H9 (cell line): ENCODE measurements at regions not wholly inside any gene's neighbourhood (a gene's known extent, or its start where the extent isn't known, plus 50 kb on each side); places are given as distances from the start of the nearest gene placed in this dataset.

Source experiments
- DNase-seq: peaks from one replicate; pipeline ENCODE4 v3.0.0-alpha.2; 2017
- H2AFZ ChIP-seq: one replicate; pipeline ENCODE4 v1.6.1; 2013; ENCODE audit warnings: mild to moderate bottlenecking, low read length, control low read depth, moderate library complexity
- H2AK5ac ChIP-seq: 2 replicates; pipeline ENCODE4 v1.6.1; 2013; ENCODE audit warnings: low read length, control low read depth, mixed read lengths; ENCODE audit not compliant: insufficient read length
- H2BK120ac ChIP-seq: one replicate; pipeline ENCODE4 v1.6.1; 2013; ENCODE audit warnings: low read depth, mild to moderate bottlenecking, low read length, control low read depth, inconsistent platforms; ENCODE audit not compliant: poor library complexity, severe bottlenecking
- H2BK12ac ChIP-seq: 2 replicates; pipeline ENCODE4 v1.6.1; 2013; ENCODE audit warnings: low read length, control low read depth, mixed read lengths, low read depth; ENCODE audit not compliant: insufficient read length
- H2BK15ac ChIP-seq: 2 replicates; pipeline ENCODE4 v1.6.1; 2013; ENCODE audit warnings: low read depth, low read length, control low read depth
- H2BK20ac ChIP-seq: one replicate; pipeline ENCODE4 v1.6.1; 2013; ENCODE audit warnings: low read depth, mild to moderate bottlenecking, low read length, control low read depth, inconsistent platforms; ENCODE audit not compliant: poor library complexity, severe bottlenecking
- H2BK5ac ChIP-seq: 2 replicates; pipeline ENCODE4 v1.6.1; 2013; ENCODE audit warnings: low read length, control low read depth, mixed read lengths; ENCODE audit not compliant: insufficient read length
- H3K14ac ChIP-seq: 2 replicates; pipeline ENCODE4 v1.6.1; 2013; ENCODE audit warnings: low read length, control low read depth; ENCODE audit not compliant: insufficient read depth
- H3K18ac ChIP-seq: 2 replicates; pipeline ENCODE4 v1.6.1; 2013; ENCODE audit warnings: low read depth, mild to moderate bottlenecking, mixed read lengths, low read length, control low read depth; ENCODE audit not compliant: insufficient read length
- H3K23ac ChIP-seq: 2 replicates; pipeline ENCODE4 v1.6.1; 2013; ENCODE audit warnings: low read length, control low read depth, mixed read lengths, low read depth; ENCODE audit not compliant: insufficient read length
- H3K23me2 ChIP-seq: 2 replicates; pipeline ENCODE4 v1.6.1; 2013; ENCODE audit warnings: low read depth, mild to moderate bottlenecking, mixed read lengths, low read length, control low read depth; ENCODE audit not compliant: insufficient read length, poor library complexity, severe bottlenecking
- H3K27ac ChIP-seq: 2 replicates; pipeline ENCODE4 v1.5.1; 2013; ENCODE audit warnings: low read length, control low read depth, mixed read lengths, low read depth; ENCODE audit not compliant: insufficient read length
- H3K27me3 ChIP-seq: 2 replicates; pipeline ENCODE4 v1.6.1; 2013; ENCODE audit warnings: low read length, control low read depth, inconsistent platforms; ENCODE audit not compliant: insufficient read depth
- H3K4ac ChIP-seq: 2 replicates; pipeline ENCODE4 v1.6.1; 2013; ENCODE audit warnings: low read depth, mild to moderate bottlenecking, control low read depth, inconsistent platforms, low read length, moderate library complexity
- H3K4me1 ChIP-seq: 2 replicates; pipeline ENCODE4 v1.6.1; 2013; ENCODE audit warnings: low read length, control low read depth, inconsistent platforms; ENCODE audit not compliant: insufficient read depth
- H3K4me2 ChIP-seq: 2 replicates; pipeline ENCODE4 v1.6.1; 2013; ENCODE audit warnings: low read length, control low read depth, mixed read lengths; ENCODE audit not compliant: insufficient read length, insufficient read depth
- H3K56ac ChIP-seq: 2 replicates; pipeline ENCODE4 v1.6.1; 2013; ENCODE audit warnings: low read depth, mild to moderate bottlenecking, mixed read lengths, low read length, control low read depth; ENCODE audit not compliant: insufficient read length
- H3K79me1 ChIP-seq: 2 replicates; pipeline ENCODE4 v1.6.1; 2013; ENCODE audit warnings: low read depth, mild to moderate bottlenecking, moderate library complexity, low read length, control low read depth, inconsistent platforms; ENCODE audit not compliant: insufficient read depth, poor library complexity, severe bottlenecking
- H3K79me2 ChIP-seq: 2 replicates; pipeline ENCODE4 v1.6.1; 2013; ENCODE audit warnings: low read length, control low read depth, inconsistent platforms; ENCODE audit not compliant: insufficient read depth
- H3K9ac ChIP-seq: 2 replicates; pipeline ENCODE4 v1.6.1; 2013; ENCODE audit warnings: low read length, control low read depth, mixed read lengths; ENCODE audit not compliant: insufficient read length; ENCODE audit errors: extremely low read depth
- H3K9me3 ChIP-seq: one replicate; pipeline ENCODE4 v1.6.1; 2013; ENCODE audit warnings: low read depth, low read length, inconsistent platforms; ENCODE audit not compliant: control insufficient read depth
- H3T11ph ChIP-seq: one replicate; pipeline ENCODE4 v1.6.1; 2013; ENCODE audit warnings: mild to moderate bottlenecking, low read length, control low read depth, inconsistent platforms
- H4K20me1 ChIP-seq: one replicate; pipeline ENCODE4 v1.6.1; 2013; ENCODE audit not compliant: control insufficient read depth, insufficient read length, insufficient read depth
- H4K5ac ChIP-seq: 2 replicates; pipeline ENCODE4 v1.6.1; 2013; ENCODE audit warnings: low read depth, mild to moderate bottlenecking, mixed read lengths, low read length, control low read depth; ENCODE audit not compliant: insufficient read length
- H4K8ac ChIP-seq: replicated peaks from 2 replicates; pipeline ENCODE4 v1.6.1; 2013; ENCODE audit warnings: low read length, control low read depth, mixed read lengths, low read depth; ENCODE audit not compliant: insufficient read length
- H4K91ac ChIP-seq: 2 replicates; pipeline ENCODE4 v1.6.1; 2013; ENCODE audit warnings: low read depth, mild to moderate bottlenecking, moderate library complexity, mixed read lengths, low read length, control low read depth; ENCODE audit not compliant: insufficient read length
- H3K27ac Mint-ChIP-seq, 3 experiments: 2 replicates in 2 of 3; 3 replicates in 1 of 3; pipeline ENCODE4 v1.8.0; 2020 to 2021; ENCODE audit warnings: mixed read lengths in 3 of 3, mild to moderate bottlenecking in 1 of 3, moderate library complexity in 1 of 3
- H3K27me3 Mint-ChIP-seq: 2 replicates; pipeline ENCODE4 v1.8.0; 2021; ENCODE audit warnings: low read depth, mild to moderate bottlenecking, moderate library complexity, mixed read lengths
- H3K36me3 Mint-ChIP-seq, 3 experiments: 2 replicates in 2 of 3; 3 replicates in 1 of 3; pipeline ENCODE4 v1.8.0; 2020 to 2021; ENCODE audit warnings: low read depth in 3 of 3, mixed read lengths in 3 of 3; ENCODE audit not compliant: insufficient read depth in 1 of 3
- H3K4me1 Mint-ChIP-seq, 2 experiments: 2 replicates each; pipeline ENCODE4 v1.8.0; 2020; ENCODE audit warnings: mixed read lengths in 2 of 2
- H3K4me3 Mint-ChIP-seq, 2 experiments: 2 replicates in 1 of 2; 3 replicates in 1 of 2; pipeline ENCODE4 v1.8.0; 2020 to 2021; ENCODE audit warnings: mild to moderate bottlenecking in 2 of 2, mixed read lengths in 2 of 2, moderate library complexity in 1 of 2
- H3K9me3 Mint-ChIP-seq, 2 experiments: 2 replicates in 1 of 2; 3 replicates in 1 of 2; pipeline ENCODE4 v1.8.0; 2020; ENCODE audit warnings: mild to moderate bottlenecking in 2 of 2, mixed read lengths in 2 of 2, moderate library complexity in 1 of 2
- CTCF ChIP-seq: fragments of 200-600 bp; sonication (generic); conservative IDR thresholded peaks from 3 replicates; pipeline ENCODE4 v1.8.0; 2021; ENCODE audit warnings: antibody characterized with exemption, mild to moderate bottlenecking
- WGBS: extraction: QIAGEN DNeasy Blood & Tissue Kit; methylation state at CpG from one replicate; pipeline ENCODE4 v1.1.7; 2013; ENCODE audit warnings: missing lambda C conversion rate, low lambda C conversion rate, mixed read lengths; ENCODE audit not compliant: insufficient read length; ENCODE audit errors: extremely low coverage; 5-methylcytosine and 5-hydroxymethylcytosine counted together

DNA sequence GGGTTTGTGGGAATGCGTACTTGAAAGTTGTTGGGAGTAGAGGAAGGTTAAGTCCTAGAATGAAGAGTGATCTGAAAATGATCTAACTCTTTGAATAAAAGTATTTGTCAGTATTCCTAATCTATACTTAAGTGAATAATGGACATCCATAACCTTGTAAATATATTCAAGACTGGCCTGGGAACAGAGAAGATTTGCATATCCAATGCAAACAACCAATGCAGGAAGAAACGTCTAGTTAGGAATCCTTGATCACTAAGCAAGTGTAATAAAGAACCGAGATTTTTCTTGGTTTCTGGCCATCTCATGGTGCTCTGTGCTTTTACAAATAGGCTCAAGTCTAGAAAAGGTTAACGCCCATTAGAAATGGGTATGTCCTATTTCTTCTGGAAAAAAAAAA, 157.1 kb downstream of the RAB11FIP2 start:
- Histone ChIP-seq H2BK120ac (no peak overlapping the region), H3K9me3 (no peaks in the 10 kb centered on the region), H3K14ac (no peak overlapping the region), H3K23ac (no peak overlapping the region), H3K23me2 (no peaks in the 10 kb centered on the region), H2BK15ac (no peak overlapping the region), H2AK5ac (no peak overlapping the region), H4K8ac (no peak overlapping the region), H2AFZ (no peak overlapping the region), H2BK20ac (no peak overlapping the region), H3K4me1 (peaks cover 3% of the 10 kb centered on the region; the same call in 1 of the 2 replicates), H3K27me3 (no peaks in the 10 kb centered on the region), H2BK12ac (no peak overlapping the region), H3T11ph (no peak overlapping the region), H3K18ac (no peak overlapping the region), H2BK5ac (no peak overlapping the region), H3K79me1 (no peaks in the 10 kb centered on the region), H3K4me2 (no peak overlapping the region), H3K79me2 (no peaks in the 10 kb centered on the region), H4K20me1 (no peaks in the 10 kb centered on the region), H4K91ac (no peak overlapping the region), H3K9ac (no peak overlapping the region), H3K4ac (no peak overlapping the region), H3K27ac (no peak overlapping the region), H4K5ac (no peak overlapping the region), H3K56ac (no peak overlapping the region)
- Mint-ChIP-seq H3K27me3 (peaks cover 2% of the 10 kb centered on the region; the same call in 1 of the 2 replicates), H3K4me1 (peaks cover 29 to 37% of the 10 kb centered on the region in 2 experiments), H3K9me3 (no peaks in the 10 kb centered on the region), H3K27ac (no peak overlapping the region), H3K4me3 (no peak overlapping the region), H3K36me3 (no peaks in the 10 kb centered on the region)
- TF ChIP-seq CTCF: no peak
- DNase-seq: no peak
- no CpG with 5 or more reads among the region's 4 CpGs for WGBS
